ES-I3 (cell line): ENCODE measurements at regions not wholly inside any gene's neighbourhood (a gene's known extent, or its start where the extent isn't known, plus 50 kb on each side); places are given as distances from the start of the nearest gene placed in this dataset.

Source experiments
- H3K36me3 ChIP-seq: 2 replicates; pipeline ENCODE4 v1.6.1; 2013; ENCODE audit warnings: mild to moderate bottlenecking, low read length, control low read depth, moderate library complexity; ENCODE audit not compliant: insufficient read depth
- H3K4me1 ChIP-seq: 2 replicates; pipeline ENCODE4 v1.6.1; 2013; ENCODE audit warnings: mild to moderate bottlenecking, control low read depth, low read length; ENCODE audit not compliant: insufficient read depth
- H3K9ac ChIP-seq: 2 replicates; pipeline ENCODE4 v1.6.1; 2013; ENCODE audit warnings: low read depth, mild to moderate bottlenecking, low read length, moderate library complexity
- H3K9me3 ChIP-seq: 2 replicates; pipeline ENCODE4 v1.6.1; 2013; ENCODE audit warnings: mild to moderate bottlenecking, low read length, moderate library complexity; ENCODE audit not compliant: control insufficient read depth, insufficient read depth

- H3K9ac ChIP-seq: no peak overlapping the region
- no peaks in the 10 kb centered on the region for H3K36me3 ChIP-seq
- H3K4me1 ChIP-seq: no peaks in the 10 kb centered on the region
- H3K9me3 ChIP-seq: no peaks in the 10 kb centered on the region
Observed at GRCh38 chr11:111168871-111169270, 76.7 kb upstream of the POU2AF2 start.

GRCh38 chr11:111167666-111168065 is 77.9 kb upstream of the POU2AF2 start:
- Histone ChIP-seq H3K9ac (no peak overlapping the region), H3K36me3 (no peaks in the 10 kb centered on the region), H3K4me1 (no peaks in the 10 kb centered on the region), H3K9me3 (no peaks in the 10 kb centered on the region)

- no peak overlapping the region for H3K9ac ChIP-seq
- H3K9me3 ChIP-seq: no peaks in the 10 kb centered on the region
- no peaks in the 10 kb centered on the region for H3K36me3 ChIP-seq
- H3K4me1 ChIP-seq: no peaks in the 10 kb centered on the region
Observed at GRCh38 chr11:111166598-111166997, 78.9 kb upstream of the POU2AF2 start.

GRCh38 chr11:111162305-111162704 is 83.2 kb upstream of the POU2AF2 start:
- Histone ChIP-seq H3K9ac (no peak overlapping the region), H3K9me3 (no peaks in the 10 kb centered on the region), H3K36me3 (no peaks in the 10 kb centered on the region), H3K4me1 (no peaks in the 10 kb centered on the region)

- no peak overlapping the region for H3K9ac ChIP-seq
- no peaks in the 10 kb centered on the region for H3K9me3 ChIP-seq
- no peaks in the 10 kb centered on the region for H3K4me1 ChIP-seq
- no peaks in the 10 kb centered on the region for H3K36me3 ChIP-seq
Observed at GRCh38 chr11:111157571-111157970, 88.0 kb upstream of the POU2AF2 start.

GRCh38 chr11:111155021-111155420 is 90.5 kb upstream of the POU2AF2 start:
- H3K36me3 ChIP-seq: no peaks in the 10 kb centered on the region
- H3K9me3 ChIP-seq: no peaks in the 10 kb centered on the region
- no peaks in the 10 kb centered on the region for H3K4me1 ChIP-seq
- no peak overlapping the region for H3K9ac ChIP-seq

- Histone ChIP-seq H3K9ac (no peak overlapping the region), H3K36me3 (no peaks in the 10 kb centered on the region), H3K9me3 (no peaks in the 10 kb centered on the region), H3K4me1 (no peaks in the 10 kb centered on the region)
Observed at GRCh38 chr11:111153194-111153593, 92.3 kb upstream of the POU2AF2 start.

- no peaks in the 10 kb centered on the region for H3K9me3 ChIP-seq
- H3K9ac ChIP-seq: no peak overlapping the region
- no peaks in the 10 kb centered on the region for H3K4me1 ChIP-seq
- no peaks in the 10 kb centered on the region for H3K36me3 ChIP-seq
Observed at GRCh38 chr11:111148953-111149352, 96.6 kb upstream of the POU2AF2 start.

- no peaks in the 10 kb centered on the region for H3K9me3 ChIP-seq
- H3K4me1 ChIP-seq: no peaks in the 10 kb centered on the region
- H3K36me3 ChIP-seq: no peaks in the 10 kb centered on the region
- H3K9ac ChIP-seq: no peak overlapping the region
Observed at GRCh38 chr11:111148121-111148520, 97.4 kb upstream of the POU2AF2 start.

- Histone ChIP-seq H3K4me1 (no peaks in the 10 kb centered on the region), H3K9ac (no peak overlapping the region), H3K9me3 (no peaks in the 10 kb centered on the region), H3K36me3 (no peaks in the 10 kb centered on the region)
Observed at GRCh38 chr11:111137846-111138245, 107.7 kb upstream of the POU2AF2 start.

- Histone ChIP-seq H3K9me3 (no peaks in the 10 kb centered on the region), H3K9ac (no peak overlapping the region), H3K36me3 (no peaks in the 10 kb centered on the region), H3K4me1 (no peaks in the 10 kb centered on the region)
Observed at GRCh38 chr11:111135778-111136570, 109.6 kb upstream of the POU2AF2 start.

- Histone ChIP-seq H3K4me1 (no peaks in the 10 kb centered on the region), H3K9me3 (no peaks in the 10 kb centered on the region), H3K9ac (no peak overlapping the region), H3K36me3 (no peaks in the 10 kb centered on the region)
Observed at GRCh38 chr11:111135101-111135500, 110.4 kb upstream of the POU2AF2 start.

- H3K4me1 ChIP-seq: no peaks in the 10 kb centered on the region
- H3K9me3 ChIP-seq: no peaks in the 10 kb centered on the region
- H3K36me3 ChIP-seq: no peaks in the 10 kb centered on the region
- H3K9ac ChIP-seq: no peak overlapping the region
Observed at GRCh38 chr11:111128076-111128870, 117.3 kb upstream of the POU2AF2 start.

- no peaks in the 10 kb centered on the region for H3K36me3 ChIP-seq
- no peaks in the 10 kb centered on the region for H3K9me3 ChIP-seq
- no peak overlapping the region for H3K9ac ChIP-seq
- no peaks in the 10 kb centered on the region for H3K4me1 ChIP-seq
Observed at GRCh38 chr11:111124724-111125123, 120.8 kb upstream of the POU2AF2 start.
